ENCODE measurements at regions not wholly inside any gene's neighbourhood (a gene's known extent, or its start where the extent isn't known, plus 50 kb on each side); places are given as distances from the start of the nearest gene placed in this dataset.
A peak's percentile ranks its signal among the peaks of the same experiment; 100 is the strongest.

DNA sequence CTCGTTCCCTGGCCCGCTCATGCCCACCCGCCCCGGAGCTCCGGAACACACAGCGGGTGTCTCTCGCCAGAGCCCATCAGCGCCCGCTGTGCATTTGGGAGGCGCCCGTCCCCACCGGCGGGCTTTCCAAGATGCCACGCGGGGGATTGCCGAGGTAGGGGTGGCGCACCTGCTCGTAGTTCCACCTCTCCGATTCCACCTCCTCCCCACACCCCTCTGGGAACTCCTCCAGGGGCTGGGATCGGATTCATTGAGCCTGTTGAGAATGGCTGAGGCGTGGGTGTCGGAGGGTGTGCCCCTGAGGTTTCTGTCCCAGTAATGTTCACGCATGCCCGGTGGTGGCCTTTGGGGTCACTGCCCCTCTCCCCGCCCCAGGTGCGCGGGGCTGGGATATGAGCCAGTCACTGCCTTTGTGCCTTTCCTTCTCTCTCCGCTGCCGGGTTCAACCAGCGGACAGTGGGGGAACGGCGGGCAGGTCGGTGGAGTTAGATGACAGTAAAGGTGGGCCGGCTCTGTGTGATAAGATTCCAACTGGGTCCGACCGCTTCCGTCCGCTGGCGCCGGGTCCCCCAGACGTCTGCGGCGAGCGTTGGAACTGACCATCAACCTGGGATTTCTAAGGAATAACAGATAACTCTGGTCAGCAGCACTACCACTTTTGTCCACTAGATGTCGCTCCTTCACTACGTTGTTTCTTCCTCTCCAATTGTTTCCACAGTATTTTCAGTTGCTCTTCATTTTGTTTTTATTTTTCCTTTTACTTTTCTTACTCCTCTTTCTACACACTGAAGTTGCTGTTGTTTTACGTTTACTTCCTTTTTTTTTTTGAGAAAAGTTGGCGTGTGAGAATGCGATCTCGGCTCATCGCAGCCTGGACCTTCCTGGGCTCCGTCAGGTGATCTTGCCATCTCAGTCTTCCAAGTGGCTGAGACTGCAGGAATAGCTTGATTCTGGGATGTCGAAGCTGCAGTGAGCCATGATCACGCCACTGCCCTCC, 178.1 kb upstream of the ALG10B start:
- FAIRE-seq, result peak; percentile 57
- DNase-seq (ENCODE audit: insufficient read length, low spot score), result no peak

DNA sequence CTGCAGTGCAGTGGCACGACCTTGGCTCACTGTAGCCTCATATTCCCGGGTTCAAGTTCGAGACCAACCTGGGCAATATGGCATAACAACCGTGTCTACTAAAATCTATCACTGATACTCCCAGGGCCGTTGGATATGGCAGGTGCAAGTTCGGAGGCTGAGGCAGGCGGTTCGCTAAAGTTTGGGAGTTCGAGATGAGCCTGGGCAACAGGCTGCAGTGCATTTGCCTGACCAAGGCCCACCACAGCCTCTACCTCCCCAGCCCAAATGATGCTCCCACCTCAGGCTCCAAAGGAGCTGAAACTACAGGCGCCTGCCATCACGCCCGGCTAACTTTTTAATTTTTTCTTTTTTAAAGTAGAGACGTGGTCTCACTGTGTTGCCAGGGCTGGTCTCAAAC, 177.1 kb upstream of the ALG10B start:
- DNase-seq (ENCODE audit: insufficient read length, low spot score) (no peak), FAIRE-seq (no peak)

DNA sequence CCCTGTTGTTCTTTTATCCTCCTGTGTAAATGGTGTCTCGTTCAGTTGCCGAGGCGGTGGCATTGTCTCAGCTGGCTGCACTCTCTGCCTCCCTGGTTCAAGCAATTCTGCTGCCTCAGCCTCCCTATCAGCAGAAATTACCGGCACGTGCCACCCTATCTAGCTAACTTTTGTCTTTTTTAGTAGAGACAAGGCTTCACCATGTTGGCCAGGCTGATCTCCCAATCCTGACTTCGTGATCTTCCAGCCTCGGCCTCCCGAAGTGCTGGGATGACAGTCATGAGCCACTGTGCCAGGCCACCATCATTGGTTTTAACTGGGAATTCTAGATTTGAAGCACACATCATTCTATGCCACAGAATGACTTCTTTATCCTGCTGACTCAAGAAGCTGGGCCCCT, 175.3 kb upstream of the ALG10B start:
- FAIRE-seq (no peak), DNase-seq (ENCODE audit: insufficient read length, low spot score) (no peak)

DNA sequence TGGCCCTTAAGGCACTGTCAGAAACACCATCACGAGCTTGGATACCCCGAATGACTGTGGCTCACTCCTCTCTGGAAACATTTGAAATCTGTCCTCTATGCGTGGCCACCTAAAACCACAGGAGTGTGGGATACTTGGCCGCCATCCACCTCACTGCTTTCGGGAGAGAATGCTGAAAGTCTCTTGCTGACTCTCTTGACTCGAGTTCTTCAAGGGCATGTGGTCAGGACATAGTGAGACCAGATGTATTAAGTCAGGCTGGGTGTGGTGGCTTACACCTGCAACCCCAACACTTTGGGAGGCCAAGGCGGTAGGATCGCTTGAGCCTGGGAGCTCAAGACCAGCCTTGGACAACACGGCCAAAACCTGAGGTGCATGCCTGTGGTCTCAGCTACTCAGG, 174.7 kb upstream of the ALG10B start:
- DNase-seq (ENCODE audit: insufficient read length, low spot score) (no peak), FAIRE-seq (no peak)

DNA sequence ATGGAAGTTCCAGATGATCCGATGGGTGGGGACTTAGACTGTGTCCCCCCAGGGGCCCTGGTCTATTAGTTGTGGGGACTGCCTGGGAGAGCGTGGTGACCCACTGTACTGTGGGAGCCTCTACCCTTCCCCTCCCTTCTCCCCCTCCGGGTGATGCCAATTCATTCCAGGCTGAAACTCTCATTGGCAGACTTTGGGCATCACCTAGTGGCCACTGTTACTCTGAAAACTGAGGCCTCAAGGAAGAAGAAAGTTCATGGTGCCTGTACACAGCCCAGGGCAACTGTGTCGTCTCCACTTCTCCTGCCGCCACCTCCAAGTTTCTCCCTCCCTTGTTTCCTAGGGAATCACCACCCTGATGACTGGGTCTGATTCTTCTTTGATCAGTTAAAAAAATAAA, 173.6 kb upstream of the ALG10B start:
- FAIRE-seq, result peak; percentile 84
- no peak for DNase-seq (ENCODE audit: insufficient read length, low spot score)

DNA sequence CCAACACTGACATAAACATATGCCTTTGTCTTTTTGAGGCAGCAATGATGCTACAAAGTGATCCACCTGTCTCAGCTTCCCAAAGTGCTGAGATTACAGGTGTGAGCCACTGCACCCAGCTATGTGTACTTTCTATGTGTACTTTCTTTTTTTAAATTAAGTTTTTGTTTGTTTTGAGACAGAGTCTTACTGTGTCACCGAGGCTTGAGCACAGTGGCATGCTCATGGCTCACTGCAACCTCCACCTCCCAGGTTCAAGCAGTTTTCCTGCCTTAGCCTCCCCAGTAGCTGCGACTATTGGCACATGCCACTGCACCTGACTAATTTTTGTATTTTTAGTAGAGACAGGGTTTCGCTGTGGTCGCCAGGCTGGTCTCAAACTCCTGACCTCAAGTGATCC, 172.5 kb upstream of the ALG10B start:
- FAIRE-seq (no peak), DNase-seq (ENCODE audit: insufficient read length, low spot score) (no peak)

DNA sequence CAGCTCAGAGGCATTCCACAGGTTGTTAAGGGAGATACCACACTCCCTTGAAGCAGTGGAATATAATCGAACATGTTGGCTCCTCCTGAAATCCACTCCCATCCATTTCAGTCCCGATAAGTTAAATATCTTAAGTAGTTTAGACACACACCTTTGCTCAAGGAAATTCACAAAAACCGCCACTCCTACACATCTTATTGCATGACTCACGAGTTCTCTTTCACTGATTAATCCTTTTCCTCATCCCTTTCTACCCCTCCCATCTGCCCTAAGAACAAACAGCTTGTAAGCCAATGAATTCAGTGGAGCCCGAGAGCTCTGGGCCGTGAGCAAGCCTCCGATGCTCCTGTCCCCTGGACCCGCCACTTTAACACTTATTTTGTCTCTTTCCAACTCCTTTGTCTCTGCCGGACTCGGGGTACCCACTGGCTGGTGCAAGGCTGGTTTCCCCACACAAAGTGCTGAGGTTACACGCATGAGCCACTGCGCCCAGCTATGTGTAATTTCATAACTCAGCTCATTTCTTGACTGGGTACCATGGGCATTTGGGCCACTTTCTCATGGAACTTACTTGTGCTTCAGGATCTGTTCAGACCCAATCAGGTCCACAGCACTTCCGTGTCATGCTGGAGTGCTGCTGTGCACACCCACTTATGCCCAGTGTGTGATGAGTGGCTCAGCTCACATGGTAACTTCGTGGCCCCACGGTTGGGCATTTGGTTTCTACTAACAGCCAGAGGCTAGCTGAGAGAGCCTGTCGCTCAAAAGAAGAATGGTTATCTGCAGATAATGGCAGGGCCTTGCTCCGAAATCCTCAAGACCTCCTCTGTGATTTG, 171.8 kb upstream of the ALG10B start:
- FAIRE-seq (no peak), DNase-seq (ENCODE audit: insufficient read length, low spot score) (no peak)

DNA sequence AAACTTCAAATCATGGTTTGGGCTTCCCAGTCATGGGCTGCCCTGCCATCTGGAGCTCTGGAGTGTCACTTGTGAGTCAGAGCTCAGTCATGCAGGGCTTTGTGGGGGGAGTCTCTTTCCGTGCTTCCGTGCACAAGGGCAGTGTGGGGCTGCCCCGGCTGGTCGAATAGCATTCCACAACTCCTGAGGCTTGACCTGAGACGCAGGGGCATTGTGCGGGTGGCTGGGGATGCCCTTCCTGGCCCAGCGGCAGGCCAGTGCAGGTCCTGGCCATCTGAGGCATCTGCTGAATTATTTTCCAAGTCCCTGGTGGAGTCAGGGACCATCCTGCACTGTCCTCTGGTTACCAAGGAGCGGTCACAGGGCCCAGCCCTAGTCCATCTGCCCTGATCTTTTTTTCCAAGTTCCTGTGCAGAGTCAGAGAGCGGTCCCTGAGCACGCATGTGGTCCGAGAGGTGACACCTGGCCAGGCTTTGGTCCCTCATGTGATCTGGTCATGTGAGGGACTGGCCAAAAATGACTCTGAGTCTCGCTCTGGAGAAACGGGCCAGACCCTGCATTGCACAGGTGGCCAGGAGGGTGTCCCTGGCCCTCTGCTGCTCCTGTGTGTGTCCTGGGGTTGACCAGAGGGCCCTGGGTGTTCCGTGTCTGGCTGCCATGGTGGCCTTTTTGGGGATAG, 167.0 kb upstream of the ALG10B start:
- DNase-seq (ENCODE audit: insufficient read length, low spot score) (no peak), FAIRE-seq (peak; percentile 68)

DNA sequence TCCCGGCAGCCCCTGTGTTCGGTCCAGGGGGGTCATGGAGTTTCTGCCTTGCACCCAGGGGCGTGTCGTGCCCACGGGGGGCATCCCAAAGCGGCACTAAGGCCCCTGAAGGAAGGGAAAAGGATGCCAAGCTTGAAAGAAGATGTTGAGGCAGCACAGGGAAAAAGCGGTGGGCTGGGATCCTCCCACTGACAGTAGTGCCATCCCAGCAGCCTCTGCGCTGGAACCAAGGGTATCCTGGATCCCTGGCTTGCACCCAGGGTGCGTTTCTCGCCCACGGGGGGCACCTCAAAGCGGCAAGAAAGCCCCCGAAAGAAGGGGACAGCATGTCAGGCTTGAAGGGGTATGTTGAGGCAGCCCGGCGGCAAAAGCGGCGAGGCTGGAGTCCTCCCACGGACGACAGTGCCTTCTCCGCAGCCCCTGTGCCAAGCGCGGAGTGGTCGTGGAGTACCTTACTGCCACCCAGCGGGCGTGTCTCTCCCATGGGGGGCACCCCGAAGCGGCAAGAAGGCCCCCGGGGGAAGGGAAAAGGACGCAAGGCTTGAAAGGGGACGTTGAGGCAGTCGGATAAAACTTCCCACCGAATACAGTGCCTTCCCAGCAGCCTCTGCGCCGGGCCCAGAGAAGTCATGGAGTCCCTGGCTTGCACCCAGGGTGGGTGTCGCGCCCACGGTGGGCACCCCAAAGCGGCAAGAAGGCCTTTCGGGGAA, 164.4 kb upstream of the ALG10B start:
- no peak for DNase-seq (ENCODE audit: insufficient read length, low spot score)
- FAIRE-seq, result no peak

GRCh38 chr12:38152816-38153736, 163.5 kb upstream of the ALG10B start:
- no peak for FAIRE-seq
- DNase-seq (ENCODE audit: insufficient read length, low spot score), result no peak

DNA sequence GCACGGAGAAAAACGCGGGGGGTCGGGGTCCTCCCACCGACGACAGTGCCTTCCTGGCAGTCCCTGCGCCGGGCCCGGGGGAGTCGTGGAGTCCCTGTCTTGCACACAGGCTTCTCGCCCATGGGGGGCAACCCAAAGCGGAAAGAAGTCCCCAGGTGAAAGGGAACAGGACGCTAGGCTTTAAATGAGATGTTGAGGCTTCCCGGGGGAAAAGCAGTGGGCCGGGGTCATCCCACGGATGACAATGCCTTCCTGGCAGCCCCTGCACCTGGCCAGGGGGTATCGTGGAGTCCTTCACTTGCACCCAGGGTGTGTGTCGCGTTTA, 162.9 kb upstream of the ALG10B start:
- DNase-seq (ENCODE audit: insufficient read length, low spot score) (no peak), FAIRE-seq (no peak)

DNA sequence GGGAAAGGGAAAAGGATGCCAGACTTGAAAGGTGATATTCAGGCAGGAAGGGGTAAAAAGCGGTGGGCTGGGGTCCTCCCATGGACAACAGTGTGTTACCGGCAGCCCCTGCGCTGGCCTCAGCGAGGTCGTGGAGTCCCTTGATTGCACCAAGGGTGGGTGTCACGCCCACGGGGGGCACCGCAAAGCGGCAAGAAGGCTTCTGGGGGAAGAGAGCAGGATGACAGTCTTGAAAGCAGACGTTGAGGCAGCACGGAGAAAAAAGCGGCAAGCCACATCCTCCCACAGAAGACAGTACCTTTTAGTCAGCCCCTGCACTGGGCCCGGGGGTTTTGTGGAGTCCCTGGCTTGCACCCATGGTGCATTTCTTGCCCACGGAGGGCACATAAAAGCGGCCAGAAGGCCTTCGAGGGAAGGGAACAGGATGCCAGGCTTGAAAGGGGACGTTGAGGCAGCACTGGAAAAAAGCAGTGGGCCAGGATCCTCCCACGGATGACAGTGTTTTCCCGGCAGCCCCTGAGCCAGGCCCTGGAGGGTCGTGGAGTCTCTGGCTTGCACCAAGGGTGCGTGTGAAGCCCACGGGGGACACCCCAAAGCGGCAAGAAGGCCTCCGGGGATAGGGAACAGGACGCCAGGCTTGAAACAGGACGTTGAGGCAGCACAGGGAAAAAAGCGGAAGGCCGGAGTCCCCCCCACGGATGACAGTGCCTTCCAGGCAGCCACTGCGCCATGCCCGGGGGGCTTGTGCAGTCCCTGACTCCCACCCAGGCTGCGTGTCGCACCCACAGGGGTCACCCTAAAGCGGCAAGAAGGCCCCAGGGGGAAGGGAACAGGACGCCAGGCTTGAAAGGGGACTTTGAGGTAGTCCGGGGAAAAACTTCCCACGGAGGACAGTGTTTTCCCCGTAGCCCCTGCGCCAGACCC, 162.2 kb upstream of the ALG10B start:
- DNase-seq (ENCODE audit: insufficient read length, low spot score) (no peak), FAIRE-seq (no peak)

DNA sequence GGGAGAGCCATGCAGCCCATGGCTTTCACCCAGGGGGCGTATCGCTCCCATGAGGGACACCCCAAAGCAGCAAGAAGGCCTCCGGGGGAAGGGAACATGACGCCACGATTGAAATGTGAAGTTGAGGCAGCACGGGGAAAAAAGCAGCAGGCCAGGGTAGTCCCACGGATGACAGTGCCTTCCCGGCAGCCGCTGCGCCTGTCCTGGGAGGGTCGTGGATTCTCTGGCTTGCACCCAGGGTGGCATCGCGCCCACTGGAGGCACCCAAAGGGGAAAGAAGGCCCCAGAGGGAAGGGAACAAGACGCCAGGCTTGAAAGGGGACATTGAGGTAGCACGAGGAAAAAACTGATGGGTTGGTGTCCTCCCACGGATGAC, 161.6 kb upstream of the ALG10B start:
- DNase-seq (ENCODE audit: insufficient read length, low spot score) (no peak), FAIRE-seq (no peak)

- FAIRE-seq (no peak), DNase-seq (ENCODE audit: insufficient read length, low spot score) (no peak)
Measured at GRCh38 chr12:38155526-38156496, 160.8 kb upstream of the ALG10B start.

DNA sequence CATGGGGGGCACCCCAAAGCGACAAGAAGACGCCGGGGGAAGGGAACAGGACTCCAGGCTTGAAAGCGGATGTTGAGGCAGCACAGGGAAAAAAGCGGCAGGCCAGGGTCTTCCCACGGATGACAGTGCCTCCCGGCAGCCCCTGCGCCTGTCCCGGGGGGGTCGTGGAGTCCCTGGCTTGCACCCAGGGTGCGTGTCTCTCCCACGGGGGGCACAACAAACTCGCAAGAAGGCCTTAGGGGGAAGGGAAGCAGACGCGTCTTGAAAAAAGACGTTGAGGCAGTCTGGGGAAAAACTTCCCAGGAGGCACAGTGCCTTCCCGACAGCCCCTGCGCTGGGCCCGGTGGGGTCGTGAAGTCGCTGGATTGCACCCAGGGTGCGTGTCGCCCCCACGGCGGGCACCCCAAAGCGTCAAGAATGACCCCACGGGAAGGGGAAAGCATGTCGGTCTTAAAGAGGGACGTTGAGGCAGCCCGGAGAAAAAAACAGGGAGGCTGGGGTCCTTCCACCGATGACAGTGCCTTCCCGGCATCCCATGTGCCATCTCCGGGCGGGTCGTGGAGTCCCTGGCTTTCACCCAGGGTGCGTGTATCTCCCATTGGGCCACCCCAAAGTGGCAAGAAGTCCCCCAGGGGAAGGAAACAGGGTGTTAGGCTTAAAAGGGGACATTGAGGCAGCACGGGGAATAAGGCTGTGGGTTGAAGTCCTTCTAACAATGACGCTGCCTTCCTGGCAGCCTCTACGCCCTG, 159.9 kb upstream of the ALG10B start:
- FAIRE-seq, result no peak
- no peak for DNase-seq (ENCODE audit: insufficient read length, low spot score)

GRCh38 chr12:38157274-38157932, 159.2 kb upstream of the ALG10B start:
- FAIRE-seq, result no peak
- no peak for DNase-seq (ENCODE audit: insufficient read length, low spot score)

Data from GM19239 (cell line).